GM18519 (cell line): ENCODE measurements at regions not wholly inside any gene's neighbourhood (a gene's known extent, or its start where the extent isn't known, plus 50 kb on each side); places are given as distances from the start of the nearest gene placed in this dataset.
"Not testable (repeated sequence)": the region's sequence is repeated elsewhere in the genome, so short reads cannot be mapped to it uniquely, and the experiment has no call there.

Source experiments
- ATAC-seq: cut with Tn5 transposase; IDR thresholded peaks from one replicate; pipeline ENCODE4 v1.9.1; 2021; ENCODE audit warnings: mild to moderate bottlenecking, moderate library complexity; ENCODE audit not compliant: unreplicated experiment, low FRiP score

DNA sequence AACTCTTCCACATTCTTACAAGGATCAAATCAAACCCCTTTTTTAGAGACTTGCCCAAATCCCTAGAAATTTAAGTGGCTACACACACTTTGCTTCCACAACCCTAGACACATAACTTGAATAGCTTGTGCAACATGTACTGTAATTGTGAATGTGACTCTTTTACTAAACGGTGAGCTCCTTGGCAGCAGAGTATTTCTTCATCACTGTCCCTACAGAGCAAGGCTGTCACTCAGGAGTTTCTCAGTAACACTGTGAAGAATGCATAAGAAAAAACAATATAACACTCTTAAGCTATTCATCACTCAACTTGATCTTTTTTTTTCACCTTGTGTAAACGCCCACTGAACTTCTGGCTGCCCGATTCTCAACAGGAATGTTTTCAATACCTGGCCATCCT is 53.8 kb upstream of the ADAMTS18 start:
- no peak for ATAC-seq

- ATAC-seq = no peak
Measured at GRCh38 chr16:77491091-77491490, 56.3 kb upstream of the ADAMTS18 start.

GRCh38 chr16:77496934-77497333 is 62.1 kb upstream of the ADAMTS18 start:
- no peak for ATAC-seq

DNA sequence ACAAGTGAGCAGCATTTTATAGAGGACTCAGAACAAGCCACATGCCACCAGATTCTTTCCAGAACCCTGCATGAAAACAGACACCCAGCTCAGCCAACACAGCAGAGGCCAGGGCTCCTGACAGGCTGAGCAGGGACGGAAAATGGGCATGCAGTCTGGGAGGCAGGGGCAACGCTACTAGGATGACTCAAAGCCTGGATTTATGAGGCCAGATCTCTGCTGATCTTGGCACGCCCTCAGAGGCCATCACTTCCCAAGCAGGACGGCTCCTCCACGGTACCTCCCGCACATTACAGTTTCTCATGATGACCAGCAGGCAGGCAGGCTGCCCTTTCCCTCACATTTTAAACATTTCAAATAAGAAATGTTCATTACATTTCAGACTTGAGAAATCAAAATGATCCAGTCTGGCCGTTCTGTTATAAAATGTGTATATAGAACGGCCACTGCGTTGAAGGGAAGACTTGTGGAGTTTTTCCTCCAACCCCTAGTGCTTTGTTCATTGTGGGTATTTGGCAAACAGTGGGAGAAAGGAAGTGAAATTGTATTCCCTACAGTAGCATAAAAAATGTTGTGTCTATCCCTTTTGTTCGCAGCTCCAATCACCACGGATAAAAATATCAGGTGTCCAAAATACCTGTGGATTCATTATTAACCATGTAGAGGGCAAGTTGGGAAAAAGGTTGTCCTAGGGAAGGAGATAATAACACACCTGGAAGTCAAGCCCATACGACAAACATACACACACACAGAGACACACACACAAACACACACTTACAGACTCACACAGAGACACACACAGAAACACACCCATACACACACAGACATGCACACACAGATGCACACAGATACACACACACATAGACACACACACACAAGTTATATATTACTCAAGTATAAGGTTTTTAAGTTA is 64.8 kb upstream of the ADAMTS18 start:
- ATAC-seq = no peak

DNA sequence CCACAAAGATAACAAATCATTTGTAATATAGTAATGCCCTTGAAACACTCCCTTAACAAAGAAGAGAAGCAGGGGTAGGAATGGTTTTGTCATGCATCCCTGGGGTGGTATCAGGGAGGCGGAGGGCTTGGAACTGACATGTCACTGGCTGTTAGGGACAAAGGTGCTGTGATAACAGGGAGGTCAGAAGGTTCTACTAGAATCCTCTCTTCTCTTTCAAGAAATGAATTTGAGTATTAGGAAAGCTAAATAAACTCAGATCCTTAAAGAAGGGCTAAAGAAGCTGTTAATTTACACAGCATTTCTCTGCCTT is 65.4 kb upstream of the ADAMTS18 start:
- no peak for ATAC-seq

DNA sequence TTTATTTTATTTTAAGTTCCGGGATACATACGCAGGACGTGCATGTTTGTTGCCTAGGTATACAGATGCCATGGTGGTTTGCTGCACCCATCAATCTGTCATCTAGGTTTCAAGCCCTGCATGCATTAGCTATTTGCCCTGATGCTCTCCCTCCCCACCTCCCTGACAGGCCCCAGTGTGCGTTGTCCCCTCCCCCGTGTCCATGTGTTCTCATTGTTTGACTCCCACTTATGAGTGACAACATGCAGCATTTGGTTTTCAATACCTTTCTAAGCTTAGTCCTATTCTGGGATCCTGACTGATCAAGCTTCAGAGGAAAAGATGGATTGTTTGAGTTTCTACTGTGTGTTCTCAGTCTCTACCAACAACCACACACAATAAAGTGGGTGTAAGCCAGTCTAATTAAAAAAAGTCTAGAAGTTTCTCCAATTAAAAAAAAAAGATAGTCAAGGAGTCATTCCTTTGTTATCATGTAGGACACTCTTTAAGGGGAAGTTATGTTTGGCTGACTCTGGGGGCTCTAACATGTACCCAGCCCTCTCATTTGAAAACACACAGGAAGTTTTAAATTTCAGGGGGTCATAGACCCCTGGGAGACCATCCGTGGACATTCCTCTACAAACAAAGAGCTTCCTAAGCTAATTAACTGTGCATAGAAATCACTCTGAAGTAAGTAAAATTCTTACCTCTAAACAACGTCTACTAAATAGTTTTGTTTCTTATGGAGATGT is 66.3 kb upstream of the ADAMTS18 start:
- ATAC-seq = no peak

DNA sequence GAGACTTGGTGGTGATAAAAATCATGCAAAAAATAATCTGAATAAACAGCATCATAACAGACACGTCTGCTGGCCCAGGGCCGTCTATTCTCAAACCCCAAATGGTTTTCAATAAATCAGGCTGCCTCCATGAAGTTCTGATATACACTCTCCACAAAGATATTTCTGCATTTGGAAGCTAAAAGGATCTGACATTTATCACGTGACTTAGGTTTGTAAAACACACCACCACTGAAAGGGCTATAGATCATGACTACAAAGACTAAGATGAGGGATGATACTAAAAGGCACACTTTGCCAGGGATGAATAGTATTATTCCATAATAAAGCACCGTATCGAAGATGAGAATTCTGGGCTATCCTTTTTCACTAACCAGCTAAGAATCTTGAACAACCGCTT is 67.6 kb upstream of the ADAMTS18 start:
- no peak for ATAC-seq

DNA sequence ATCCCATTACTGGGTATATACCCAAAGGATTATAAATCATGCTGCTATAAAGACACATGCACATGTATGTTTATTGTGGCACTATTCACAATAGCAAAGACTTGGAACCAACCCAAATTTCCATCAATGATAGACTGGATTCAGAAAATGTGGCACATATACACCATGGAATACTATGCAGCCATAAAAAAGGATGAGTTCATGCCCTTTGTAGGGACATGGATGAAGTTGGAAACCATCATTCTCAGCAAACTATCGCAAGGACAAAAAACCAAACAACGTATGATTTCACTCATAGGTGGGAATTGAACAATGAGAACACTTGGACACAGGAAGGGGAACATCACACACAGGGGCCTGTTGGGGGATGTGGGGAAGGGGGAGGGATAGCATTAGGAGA is 71.7 kb upstream of the ADAMTS18 start:
- not testable (repeated sequence) for ATAC-seq

DNA sequence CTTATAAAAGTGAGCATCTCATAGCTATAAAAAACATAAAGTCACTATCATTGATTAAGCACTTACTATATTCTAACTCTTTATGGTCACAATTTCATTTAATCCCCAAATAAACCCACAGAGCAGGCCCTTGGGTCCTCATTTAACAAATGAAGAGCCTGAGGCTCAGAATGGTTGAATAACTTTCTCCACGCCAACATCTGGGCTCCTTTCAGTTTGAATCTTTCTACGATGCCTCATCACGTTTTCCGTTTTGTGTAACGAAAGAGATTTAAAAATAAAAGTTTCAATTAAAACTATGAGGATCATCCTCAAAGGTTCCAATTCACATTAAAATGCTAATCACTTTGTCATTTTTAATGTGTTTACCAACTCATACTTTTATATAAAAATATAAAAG is 74.2 kb upstream of the ADAMTS18 start:
- no peak for ATAC-seq

GRCh38 chr16:77509796-77510195 is 75.0 kb upstream of the ADAMTS18 start:
- no peak for ATAC-seq

DNA sequence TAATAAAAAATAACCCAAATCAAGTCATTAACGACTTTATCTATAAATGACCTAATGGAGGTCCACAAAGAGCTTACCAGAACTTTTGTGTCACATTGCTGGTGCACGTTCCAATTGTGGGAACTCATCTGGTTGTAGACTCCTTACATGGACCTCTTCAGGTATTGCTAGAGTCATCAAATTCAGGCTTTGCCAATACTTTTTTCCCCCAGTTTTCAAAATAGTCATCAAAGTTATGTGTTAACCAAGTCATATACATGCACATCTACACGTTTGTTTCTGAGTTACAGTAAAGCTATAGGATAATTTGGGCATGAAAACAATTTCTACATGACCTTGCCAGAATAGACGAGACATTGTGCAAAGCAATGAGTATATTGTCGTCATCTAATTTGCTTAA is 76.2 kb upstream of the ADAMTS18 start:
- no peak for ATAC-seq

DNA sequence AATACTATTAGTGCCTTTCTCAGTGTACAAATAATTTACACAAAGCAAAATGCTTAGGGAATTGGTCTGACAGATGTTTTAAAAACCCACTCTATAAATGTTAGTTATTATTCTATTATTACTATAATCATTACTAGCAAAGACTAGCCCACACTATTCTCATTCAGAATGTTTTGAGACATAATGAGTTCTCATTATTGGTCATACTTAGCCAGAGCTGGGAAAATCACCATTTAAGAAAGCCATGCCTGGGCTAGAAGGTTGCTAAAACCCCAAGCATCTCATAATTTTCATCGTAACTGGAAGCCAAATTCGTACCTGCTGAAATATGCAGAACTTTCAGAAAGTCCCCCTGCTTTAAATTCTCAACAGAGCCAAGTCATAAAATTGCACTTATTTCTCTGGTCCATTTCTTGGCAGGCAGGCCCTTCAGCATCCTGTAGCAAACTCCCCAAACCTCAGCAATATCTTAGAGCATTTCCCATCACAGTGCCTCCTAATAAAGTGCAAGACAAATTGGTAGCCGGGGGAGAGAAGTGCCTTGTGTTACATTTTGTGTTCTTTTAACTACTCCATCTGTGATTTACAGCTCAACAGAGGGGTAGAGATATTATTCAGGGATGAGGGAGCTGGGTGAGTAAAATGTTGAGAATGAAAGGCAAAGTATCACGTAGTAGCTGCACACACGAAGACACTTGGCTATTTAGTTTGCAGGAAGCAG is 79.8 kb upstream of the ADAMTS18 start:
- no peak for ATAC-seq

DNA sequence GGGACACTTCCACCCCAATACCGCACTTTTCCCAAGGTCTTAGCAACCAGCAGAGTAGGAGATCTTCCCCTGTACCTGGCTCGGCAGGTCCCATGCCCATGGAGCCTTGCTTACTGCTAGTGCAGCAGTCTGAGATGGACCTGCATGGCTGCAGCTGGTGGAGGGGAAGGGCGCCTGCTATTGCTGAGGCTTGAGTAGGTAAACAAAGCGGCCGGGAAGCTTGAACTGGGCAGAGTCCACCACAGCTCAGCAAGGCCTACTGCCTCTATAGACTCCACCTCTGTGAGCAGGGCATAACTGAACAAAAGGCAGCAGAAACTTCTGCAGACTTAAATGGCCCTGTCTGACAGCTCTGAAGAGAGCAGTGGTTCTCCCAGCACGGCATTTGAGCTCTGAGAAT is 90.4 kb upstream of the ADAMTS18 start:
- ATAC-seq = not testable (repeated sequence)

GRCh38 chr16:77531752-77532151 is 96.9 kb upstream of the ADAMTS18 start:
- no peak for ATAC-seq

DNA sequence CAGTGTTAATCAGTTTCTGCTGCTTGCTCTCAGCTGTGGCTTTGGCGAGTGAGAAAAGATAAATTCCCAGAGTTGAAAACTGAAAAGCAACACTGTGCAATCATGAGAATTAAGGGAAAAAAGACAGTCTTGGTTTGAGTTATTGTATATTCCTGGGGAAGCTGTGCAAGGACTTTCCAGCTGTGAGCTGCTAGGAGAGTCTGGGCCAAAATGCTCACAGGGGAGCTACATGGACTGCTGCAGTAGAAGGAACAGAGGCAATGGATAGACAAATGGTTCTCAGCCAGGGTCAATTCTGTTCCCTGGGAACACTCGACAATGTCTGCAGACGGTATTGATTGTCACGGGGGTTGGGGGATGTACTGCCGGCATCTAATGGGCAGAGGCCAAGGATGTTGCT is 102.0 kb upstream of the ADAMTS18 start:
- no peak for ATAC-seq

- no peak for ATAC-seq
Measured at GRCh38 chr16:77539421-77540034, 104.7 kb upstream of the ADAMTS18 start.

GRCh38 chr16:77540646-77541045 is 105.8 kb upstream of the ADAMTS18 start:
- ATAC-seq = no peak

DNA sequence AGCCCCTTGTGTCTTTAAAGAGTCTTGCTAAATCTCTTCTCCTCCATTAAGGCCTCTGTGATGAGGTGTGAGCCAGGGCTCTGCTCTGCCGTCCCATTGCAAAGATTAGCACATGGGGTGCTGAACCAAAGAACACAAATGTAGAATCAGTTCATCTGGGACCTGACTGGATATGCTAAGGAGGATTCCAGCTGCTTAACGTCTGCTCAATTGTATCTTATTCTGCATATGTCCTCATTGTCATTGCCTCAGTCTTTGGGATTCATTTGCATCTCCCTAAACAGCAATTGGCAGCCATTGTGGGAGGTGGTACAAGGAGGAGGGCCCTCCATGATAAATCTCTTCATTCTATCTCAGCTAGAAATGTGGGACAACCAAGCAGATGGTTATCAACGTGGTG is 106.3 kb upstream of the ADAMTS18 start:
- ATAC-seq = no peak

DNA sequence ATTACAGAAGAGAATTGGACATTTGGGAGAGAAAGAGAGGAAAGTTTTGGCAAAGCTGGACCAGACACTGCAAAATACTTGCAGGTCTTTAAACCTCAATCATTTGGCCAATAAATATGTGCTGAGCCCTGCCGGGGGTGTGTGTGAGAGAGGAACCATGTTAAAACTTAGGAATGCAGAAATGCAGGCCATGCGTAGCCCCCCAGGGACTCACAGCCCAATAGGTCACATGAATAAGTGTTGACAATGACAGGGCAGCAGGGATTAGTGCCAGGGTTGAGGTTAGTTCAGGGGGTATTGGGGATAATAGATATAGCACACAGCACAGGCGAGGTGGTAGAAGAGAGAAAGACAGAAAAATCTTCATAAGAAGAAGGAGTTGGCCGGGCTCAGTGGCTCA is 113.3 kb upstream of the ADAMTS18 start:
- ATAC-seq = no peak

- no peak for ATAC-seq
Measured at GRCh38 chr16:77548766-77549165, 113.9 kb upstream of the ADAMTS18 start.

- ATAC-seq = no peak
Measured at GRCh38 chr16:77549876-77550275, 115.0 kb upstream of the ADAMTS18 start.
